Spleen (tissue), 11 donors: ENCODE measurements at regions not wholly inside any gene's neighbourhood (a gene's known extent, or its start where the extent isn't known, plus 50 kb on each side); places are given as distances from the start of the nearest gene placed in this dataset.

ENCODE experiments used
- DNase-seq: peaks from one replicate; pipeline ENCODE4 v3.0.0-alpha.2; 2020
- H3K27ac ChIP-seq, 8 donors: fragments of 200-600 bp; sonication (generic) in 7 of 8; 1 replicate in 4 of 8; 2 replicates in 4 of 8; pipeline versions ENCODE4 v1.5.0 to v1.8.0; 2016 to 2021; ENCODE audit warnings: inconsistent platforms in 4 of 8, mild to moderate bottlenecking in 4 of 8, moderate library complexity in 1 of 8
- H3K27me3 ChIP-seq, 7 donors: fragments of 200-600 bp; sonication (generic) in 6 of 7; replicated peaks in 1 of 7; 1 replicate in 4 of 7; 2 replicates in 3 of 7; pipeline versions ENCODE4 v1.5.0 to v1.8.0; 2016 to 2021; ENCODE audit warnings: inconsistent platforms in 3 of 7, mild to moderate bottlenecking in 1 of 7
- H3K36me3 ChIP-seq, 6 donors: fragments of 200-600 bp; sonication (generic) in 5 of 6; 1 replicate in 4 of 6; 2 replicates in 2 of 6; pipeline versions ENCODE4 v1.5.0 to v1.8.0; 2016 to 2021; ENCODE audit warnings: inconsistent platforms in 2 of 6
- H3K4me1 ChIP-seq, 6 donors: fragments of 200-600 bp; sonication (generic) in 5 of 6; 1 replicate in 3 of 6; 2 replicates in 3 of 6; pipeline versions ENCODE4 v1.5.0 to v1.8.0; 2016 to 2021; ENCODE audit warnings: inconsistent platforms in 3 of 6
- H3K4me3 ChIP-seq, 8 donors: fragments of 200-600 bp; sonication (generic) in 7 of 8; 1 replicate in 4 of 8; 2 replicates in 4 of 8; pipeline versions ENCODE4 v1.5.0 to v1.8.0; 2016 to 2021; ENCODE audit warnings: inconsistent platforms in 4 of 8, mild to moderate bottlenecking in 4 of 8, moderate library complexity in 2 of 8
- H3K9me3 ChIP-seq, 8 donors: fragments of 200-600 bp; sonication (generic) in 7 of 8; 1 replicate in 4 of 8; 2 replicates in 4 of 8; pipeline versions ENCODE4 v1.5.0 to v1.8.0; 2016 to 2021; ENCODE audit warnings: inconsistent platforms in 4 of 8
- POLR2A ChIP-seq, 3 donors: fragments of 450-650 bp; IDR thresholded peaks; one replicate each; pipeline ENCODE4 v1.5.1; 2017; ENCODE audit warnings: antibody characterized with exemption in 3 of 3, mild to moderate bottlenecking in 1 of 3
- POLR2AphosphoS5 ChIP-seq, 3 donors: sonication (generic); formaldehyde crosslinking; IDR thresholded peaks; one replicate each; pipeline ENCODE4 v1.5.1; 2017; ENCODE audit warnings: antibody characterized with exemption in 3 of 3
- WGBS, 5 donors: extraction: QIAGEN DNeasy Blood & Tissue Kit in 3 of 5; methylation state at CpG; one replicate each; pipeline versions ENCODE4 v1.1.5 to v1.1.7; 2013 to 2018; 5-methylcytosine and 5-hydroxymethylcytosine counted together
- intact Hi-C: fragments of 100-400 bp; cut with DNase I; formaldehyde crosslinking; loops from one replicate; pipeline ENCODE4 v1.15.0; 2023; ENCODE audit warnings: low total_unique reads
- TF ChIP-seq, protein P1 (sequence below), 11 experiments: fragments of 200-600 bp in 7 of 11; fragments of 450-650 bp in 4 of 11; sonication (generic) in 4 of 11; IDR thresholded peaks in 8 of 11; conservative IDR thresholded peaks in 3 of 11; 1 replicate in 7 of 11; 2 replicates in 4 of 11; pipeline versions ENCODE4 v1.4.0 to v1.8.0; 2016 to 2021; ENCODE audit warnings: antibody characterized with exemption in 11 of 11, inconsistent platforms in 4 of 11, mild to moderate bottlenecking in 1 of 11
- donor health status: healthy with polysubstance abuse.
- donor health status: DM: no; HTN: no; CAD: no; lungs with moderate emphysema.
- donor health status: DM: no; HTN: no; CAD: no.
- donor health status: Bipolar disorder and iron deficiency.
- donor health status: healthy.
- donor health status: DM: no; HTN: no; CAD: no.
- donor health status: DM: yes; HTN: yes; CAD: no.

DNA sequence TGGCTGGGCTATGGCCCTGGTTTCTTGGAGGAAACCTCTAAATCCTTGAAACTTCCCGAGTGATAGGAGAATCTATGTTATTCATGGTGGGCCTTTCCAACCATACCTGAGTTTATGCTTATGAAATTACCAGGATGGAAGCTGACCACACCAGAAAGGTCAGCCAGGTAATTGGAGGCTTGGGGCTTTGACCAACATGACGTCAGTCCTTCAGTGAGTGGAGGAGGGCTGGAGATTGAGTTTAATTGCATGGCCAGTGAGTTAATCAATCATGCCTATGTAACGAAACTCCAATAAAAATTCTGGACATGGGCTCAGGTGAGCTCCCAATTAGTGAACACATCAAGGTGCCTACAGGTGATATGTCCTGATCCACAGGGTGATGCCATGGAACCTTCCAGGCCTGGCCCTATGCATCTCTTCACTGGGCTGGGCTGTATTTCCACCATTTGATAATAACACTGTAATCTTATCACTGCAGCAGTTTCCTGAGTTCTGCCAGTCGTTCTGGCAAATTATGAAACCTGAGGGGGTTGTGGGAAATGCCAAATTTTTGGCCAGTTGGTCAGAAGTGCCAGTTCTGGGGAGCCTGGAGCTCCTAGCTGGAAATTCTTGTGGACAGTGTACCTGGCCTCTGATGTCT lies 106.5 kb downstream of the CDH26 start:
- H3K9me3 ChIP-seq, result no peaks in the 10 kb centered on the region
- H3K27ac ChIP-seq, result no peak overlapping the region
- intact Hi-C loops, result no loop called here
- peaks cover 0 to 24% (median 11%) of the 10 kb centered on the region in 6 donors for H3K4me1 ChIP-seq
- WGBS, 5 donors, result 63 to 76% (median 65%) methylated on average over 4 of the region's 4 CpGs
- H3K36me3 ChIP-seq, result no peaks in the 10 kb centered on the region
- no peaks in the 10 kb centered on the region for H3K27me3 ChIP-seq
- no peak for TF ChIP-seq POLR2A (IDR thresholded peaks at IDR 0.05)
- TF ChIP-seq, protein P1, sequence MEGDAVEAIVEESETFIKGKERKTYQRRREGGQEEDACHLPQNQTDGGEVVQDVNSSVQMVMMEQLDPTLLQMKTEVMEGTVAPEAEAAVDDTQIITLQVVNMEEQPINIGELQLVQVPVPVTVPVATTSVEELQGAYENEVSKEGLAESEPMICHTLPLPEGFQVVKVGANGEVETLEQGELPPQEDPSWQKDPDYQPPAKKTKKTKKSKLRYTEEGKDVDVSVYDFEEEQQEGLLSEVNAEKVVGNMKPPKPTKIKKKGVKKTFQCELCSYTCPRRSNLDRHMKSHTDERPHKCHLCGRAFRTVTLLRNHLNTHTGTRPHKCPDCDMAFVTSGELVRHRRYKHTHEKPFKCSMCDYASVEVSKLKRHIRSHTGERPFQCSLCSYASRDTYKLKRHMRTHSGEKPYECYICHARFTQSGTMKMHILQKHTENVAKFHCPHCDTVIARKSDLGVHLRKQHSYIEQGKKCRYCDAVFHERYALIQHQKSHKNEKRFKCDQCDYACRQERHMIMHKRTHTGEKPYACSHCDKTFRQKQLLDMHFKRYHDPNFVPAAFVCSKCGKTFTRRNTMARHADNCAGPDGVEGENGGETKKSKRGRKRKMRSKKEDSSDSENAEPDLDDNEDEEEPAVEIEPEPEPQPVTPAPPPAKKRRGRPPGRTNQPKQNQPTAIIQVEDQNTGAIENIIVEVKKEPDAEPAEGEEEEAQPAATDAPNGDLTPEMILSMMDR (IDR thresholded peaks at IDR 0.05 in 8 of 11, conservative IDR thresholded peaks at IDR 0.05 in 3 of 11), result no peak
- no peak for TF ChIP-seq POLR2AphosphoS5 (IDR thresholded peaks at IDR 0.05)
- no peak overlapping the region for H3K4me3 ChIP-seq
- DNase-seq, result no peak

DNA sequence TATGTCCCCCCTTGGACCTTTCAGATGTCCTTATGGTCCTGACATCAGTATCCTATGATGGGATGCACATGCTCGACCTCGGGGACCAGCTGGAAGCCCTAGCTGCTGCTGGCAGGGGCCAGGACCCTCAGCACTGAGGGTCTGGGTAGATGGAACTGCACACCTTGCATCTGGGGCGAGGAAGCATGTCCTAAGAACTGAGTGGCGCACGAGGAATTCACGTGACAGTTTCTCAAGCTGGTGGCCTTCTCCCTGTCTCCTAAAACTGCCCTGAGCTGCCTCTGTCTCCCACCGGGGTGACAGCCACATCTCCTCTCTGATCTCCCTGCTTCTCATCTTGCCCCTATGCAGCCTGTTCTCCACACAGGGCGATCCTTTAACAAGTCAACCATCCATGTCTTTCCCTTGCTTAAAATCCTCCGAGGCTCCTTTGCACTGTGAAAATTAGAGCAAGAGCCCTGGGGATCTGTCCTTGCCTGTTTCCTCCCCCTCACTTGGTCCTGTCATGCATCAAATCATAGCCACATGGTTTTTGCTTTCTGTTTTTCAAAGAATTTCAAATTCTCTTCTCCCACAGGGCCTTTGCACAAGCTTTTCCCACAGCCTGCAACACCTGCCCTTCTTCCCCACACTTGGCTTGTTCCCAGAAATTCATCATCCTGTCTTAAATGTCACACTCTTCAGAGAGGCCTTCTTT lies 107.7 kb downstream of the CDH26 start:
- Histone ChIP-seq H3K4me3 (no peak overlapping the region), H3K4me1 (peaks cover 0 to 15% (median 6%) of the 10 kb centered on the region in 6 donors), H3K27me3 (no peaks in the 10 kb centered on the region), H3K27ac (no peak overlapping the region), H3K9me3 (no peaks in the 10 kb centered on the region), H3K36me3 (no peaks in the 10 kb centered on the region)
- intact Hi-C loops, result no loop called here
- 85 to 95% (median 93%) methylated on average over 8 to 9 of the region's 9 CpGs for WGBS, 5 donors
- TF ChIP-seq, protein P1 (IDR thresholded peaks at IDR 0.05 in 8 of 11, conservative IDR thresholded peaks at IDR 0.05 in 3 of 11), result no peak
- TF ChIP-seq POLR2A (IDR thresholded peaks at IDR 0.05), result no peak
- no peak for TF ChIP-seq POLR2AphosphoS5 (IDR thresholded peaks at IDR 0.05)
- DNase-seq, result no peak

DNA sequence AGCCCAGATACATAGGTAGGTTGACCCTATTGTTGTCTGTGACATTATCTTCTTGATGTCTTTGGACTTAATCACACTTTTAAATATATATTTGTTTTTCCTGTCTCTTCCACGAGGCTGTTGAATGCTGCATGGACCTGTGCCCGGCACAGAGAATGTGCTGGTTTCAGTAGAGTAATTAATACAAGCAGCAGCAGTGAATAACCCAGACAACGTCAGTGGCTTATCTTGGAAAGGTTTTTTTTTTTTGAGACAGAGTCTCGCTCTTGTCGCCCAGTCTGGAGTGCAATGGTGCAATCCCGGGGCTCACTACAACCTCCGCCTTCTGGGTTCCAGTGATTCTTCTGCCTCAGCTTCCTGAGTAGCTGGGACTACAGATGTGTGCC lies 108.2 kb downstream of the CDH26 start:
- TF ChIP-seq POLR2A (IDR thresholded peaks at IDR 0.05) (no peak), POLR2AphosphoS5 (IDR thresholded peaks at IDR 0.05) (no peak)
- TF ChIP-seq, protein P1 (IDR thresholded peaks at IDR 0.05 in 8 of 11, conservative IDR thresholded peaks at IDR 0.05 in 3 of 11), result no peak
- DNase-seq, result no peak
- no peak overlapping the region for H3K27ac ChIP-seq
- H3K36me3 ChIP-seq, result no peaks in the 10 kb centered on the region
- intact Hi-C loops, result no loop called here
- WGBS, 5 donors, result 82 to 91% (median 85%) methylated on average over 7 of the region's 7 CpGs
- peaks cover 0 to 15% (median 4%) of the 10 kb centered on the region in 6 donors for H3K4me1 ChIP-seq
- H3K27me3 ChIP-seq, result no peaks in the 10 kb centered on the region
- H3K9me3 ChIP-seq, result no peaks in the 10 kb centered on the region
- H3K4me3 ChIP-seq, result no peak overlapping the region

DNA sequence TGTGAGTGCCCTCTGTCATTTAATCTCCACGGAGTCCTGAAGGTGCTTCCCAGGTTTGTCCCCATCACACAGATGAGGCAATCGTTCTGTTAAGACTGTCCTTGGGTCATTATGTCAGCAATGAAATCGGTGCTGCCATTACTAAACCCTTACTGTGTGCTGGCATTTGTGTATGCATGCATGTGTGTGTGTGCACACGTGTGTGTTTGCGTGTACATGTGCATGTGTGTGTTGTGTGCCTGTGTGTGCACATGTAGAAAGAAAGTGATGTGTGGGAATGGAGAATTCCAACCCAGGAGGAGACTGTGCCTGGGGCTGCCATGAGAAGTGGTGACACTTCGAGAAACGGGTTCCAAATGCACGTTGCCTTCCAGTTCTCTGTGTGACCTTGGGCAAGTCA lies 110.3 kb downstream of the CDH26 start:
- H3K27me3 ChIP-seq, result no peaks in the 10 kb centered on the region
- DNase-seq, result no peak
- 67 to 92% (median 87%) methylated on average over 8 of the region's 8 CpGs for WGBS, 5 donors
- TF ChIP-seq POLR2AphosphoS5 (IDR thresholded peaks at IDR 0.05), result no peak
- TF ChIP-seq, protein P1 (IDR thresholded peaks at IDR 0.05 in 8 of 11, conservative IDR thresholded peaks at IDR 0.05 in 3 of 11), result no peak
- TF ChIP-seq POLR2A (IDR thresholded peaks at IDR 0.05), result no peak
- H3K4me1 ChIP-seq, result peaks cover 0 to 7% (median 1%) of the 10 kb centered on the region in 6 donors
- H3K4me3 ChIP-seq, result no peak overlapping the region
- H3K27ac ChIP-seq, result no peak overlapping the region
- H3K9me3 ChIP-seq, result peaks cover 0 to 8% (median 6%) of the 10 kb centered on the region in 8 donors
- intact Hi-C loops, result no loop called here
- no peaks in the 10 kb centered on the region for H3K36me3 ChIP-seq
